Pancreas (tissue), 10 donors: ENCODE measurements at regions not wholly inside any gene's neighbourhood (a gene's known extent, or its start where the extent isn't known, plus 50 kb on each side); places are given as distances from the start of the nearest gene placed in this dataset.

Experiments used
- ATAC-seq, 4 donors: fragments of 200-7000 bp; cut with Tn5 transposase; one replicate each; pipeline versions ENCODE4 v1.8.0 to v1.9.1; 2020; ENCODE audit warnings: mild to moderate bottlenecking in 4 of 4, moderate library complexity in 4 of 4
- DNase-seq, 6 donors: peaks; one replicate each; pipeline ENCODE4 v3.0.0-alpha.2; 2020
- FAIRE-seq: peaks from 2 replicates; lab custom pipeline; 2012; peaks lifted over from hg19 to GRCh38; lab: Jason Lieb, UNC
- H3K27ac ChIP-seq, 4 donors: fragments of 200-600 bp; sonication (generic); 1 replicate in 3 of 4; 2 replicates in 1 of 4; pipeline versions ENCODE4 v1.5.0 to v1.8.0; 2020
- H3K27me3 ChIP-seq, 4 donors: fragments of 200-600 bp; one replicate each; pipeline ENCODE4 v1.8.0; 2021
- H3K36me3 ChIP-seq, 3 donors: fragments of 200-600 bp; sonication (generic) in 1 of 3; one replicate each; pipeline versions ENCODE4 v1.5.0 to v1.8.0; 2020 to 2021
- H3K4me1 ChIP-seq, 3 donors: fragments of 200-600 bp; one replicate each; pipeline ENCODE4 v1.8.0; 2021
- H3K4me3 ChIP-seq, 4 donors: fragments of 200-600 bp; sonication (generic) in 2 of 4; one replicate each; pipeline versions ENCODE4 v1.5.0 to v1.8.0; 2020 to 2021
- H3K9me3 ChIP-seq, 4 donors: fragments of 200-600 bp; one replicate each; pipeline ENCODE4 v1.8.0; 2021
- CTCF ChIP-seq, 4 donors: fragments of 200-600 bp; sonication (generic) in 3 of 4; IDR thresholded peaks; one replicate each; pipeline versions ENCODE4 v1.5.0 to v1.8.0; 2021; ENCODE audit warnings: antibody characterized with exemption in 4 of 4
- WGBS, 2 donors: extraction: QIAGEN DNeasy Blood & Tissue Kit; methylation state at CpG; one replicate each; pipeline ENCODE4 v1.1.7; 2013; 5-methylcytosine and 5-hydroxymethylcytosine counted together
- intact Hi-C, 3 donors: fragments of 100-400 bp; cut with DNase I; formaldehyde crosslinking; loops; one replicate each; pipeline versions ENCODE4 v1.11.1 to v1.14.2; 2022
- donor health status: healthy with polysubstance abuse.
- donor health status: DM: no; HTN: no; CAD: no; lungs with moderate emphysema.
- donor health status: DM: no; HTN: no; CAD: no.
- donor health status: control.
- donor health status: control.
- donor health status: Bipolar disorder and iron deficiency.
- donor health status: DM: yes; HTN: yes; CAD: no.
- donor health status: DM: no; HTN: no; CAD: no.
- donor health status: DM: no; HTN: no; CAD: no.
- donor health status: DM: yes; HTN: yes; CAD: no.

DNA sequence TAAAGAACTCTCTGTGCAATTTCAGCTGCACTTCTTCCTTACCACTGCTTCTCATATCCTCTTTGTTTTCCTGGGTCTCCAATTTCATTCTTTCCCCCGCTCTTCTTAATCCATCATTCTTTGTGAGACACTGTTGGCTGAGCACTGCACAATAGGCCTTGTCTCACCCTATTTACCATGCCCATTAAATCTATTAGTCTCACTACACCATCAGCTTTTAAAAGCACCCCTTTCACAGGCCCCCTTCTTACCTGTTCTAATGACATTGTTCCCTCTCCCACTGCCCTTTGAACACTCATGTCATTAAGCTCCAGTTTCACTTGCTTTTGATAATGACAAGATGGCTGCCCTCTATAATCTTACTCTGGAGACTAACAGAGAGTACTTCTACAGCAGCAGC lies 404.1 kb upstream of the ACVR2A start:
- intact Hi-C loops = no loop called here
- H3K4me3 ChIP-seq = no peak overlapping the region
- H3K4me1 ChIP-seq = peaks cover 0 to 7% (median 5%) of the 10 kb centered on the region in 3 donors
- no peak for TF ChIP-seq CTCF (IDR thresholded peaks at IDR 0.05)
- H3K27me3 ChIP-seq = no peaks in the 10 kb centered on the region
- no peak overlapping the region for H3K27ac ChIP-seq
- FAIRE-seq (no peak), DNase-seq (no peak), ATAC-seq (no peak)
- WGBS, 2 donors = 98 to 100% methylated on average over 1 of the region's 1 CpG
- H3K9me3 ChIP-seq = no peaks in the 10 kb centered on the region
- H3K36me3 ChIP-seq = no peaks in the 10 kb centered on the region

DNA sequence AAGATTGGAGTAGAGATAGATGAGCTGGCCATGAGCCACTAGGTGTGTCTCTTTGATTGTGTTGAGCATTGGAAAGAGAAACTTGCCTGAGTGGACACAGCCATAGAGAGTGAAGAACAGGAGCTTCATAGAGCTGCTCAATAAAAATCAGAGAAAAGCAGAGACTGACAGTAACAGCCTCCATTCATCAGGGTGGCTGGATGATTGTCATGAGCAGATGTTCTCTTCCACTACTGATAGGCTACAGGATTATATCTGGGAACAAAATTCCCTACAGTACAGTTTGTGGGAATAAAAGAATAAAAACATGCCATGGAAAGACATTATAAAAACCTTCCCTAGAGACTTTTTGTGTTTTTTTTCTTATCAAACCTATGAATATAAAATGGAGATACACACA lies 404.8 kb upstream of the ACVR2A start:
- no peaks in the 10 kb centered on the region for H3K9me3 ChIP-seq
- H3K27me3 ChIP-seq = no peaks in the 10 kb centered on the region
- peaks cover 2 to 13% (median 12%) of the 10 kb centered on the region in 3 donors for H3K4me1 ChIP-seq
- H3K4me3 ChIP-seq = no peak overlapping the region
- ATAC-seq (no peak), DNase-seq (no peak), FAIRE-seq (no peak)
- intact Hi-C loops = no loop called here
- TF ChIP-seq CTCF (IDR thresholded peaks at IDR 0.05) = no peak
- H3K36me3 ChIP-seq = no peaks in the 10 kb centered on the region
- no peak overlapping the region for H3K27ac ChIP-seq

GRCh38 chr2:147438882-147439281 lies 405.9 kb upstream of the ACVR2A start:
- H3K36me3 ChIP-seq = no peaks in the 10 kb centered on the region
- H3K27ac ChIP-seq = no peak overlapping the region
- no peak for DNase-seq
- ATAC-seq = no peak
- FAIRE-seq = no peak
- H3K4me3 ChIP-seq = no peak overlapping the region
- H3K9me3 ChIP-seq = no peaks in the 10 kb centered on the region
- no peaks in the 10 kb centered on the region for H3K27me3 ChIP-seq
- peaks cover 11 to 23% (median 22%) of the 10 kb centered on the region in 3 donors for H3K4me1 ChIP-seq
- no peak for TF ChIP-seq CTCF (IDR thresholded peaks at IDR 0.05)
- WGBS, 2 donors = 75% methylated on average over 8 of the region's 8 CpGs
- intact Hi-C loops = no loop called here

GRCh38 chr2:147433822-147434221 lies 411.0 kb upstream of the ACVR2A start:
- peak; percentile 61 to 83 (median 76) for DNase-seq

More at GRCh38 chr2:147433822-147434221, 411.0 kb upstream of the ACVR2A start:
- 14% methylated on average over 2 of the region's 2 CpGs for WGBS, 2 donors
- Histone ChIP-seq H3K9me3 (no peaks in the 10 kb centered on the region), H3K4me1 (peaks cover 34 to 64% (median 56%) of the 10 kb centered on the region in 3 donors), H3K4me3 (no peak overlapping the region), H3K27me3 (no peaks in the 10 kb centered on the region), H3K27ac (peak overlapping the region in 3 of 4 donors; percentile 19 to 50 (median 31)), H3K36me3 (no peaks in the 10 kb centered on the region)
- ATAC-seq (peak; percentile 91 to 92 (median 92)), FAIRE-seq (no peak)
- TF ChIP-seq CTCF (IDR thresholded peaks at IDR 0.05) = no peak
- intact Hi-C loops = no loop called here
